Uterus (tissue), 2 donors: ENCODE measurements at regions not wholly inside any gene's neighbourhood (a gene's known extent, or its start where the extent isn't known, plus 50 kb on each side); places are given as distances from the start of the nearest gene placed in this dataset.

Source experiments
- CTCF ChIP-seq, 4 experiments: fragments of 200-600 bp in 2 of 4; fragments of 450-650 bp in 2 of 4; sonication (generic) in 2 of 4; IDR thresholded peaks; one replicate each; pipeline ENCODE4 v1.5.1; 2016 to 2019; ENCODE audit warnings: antibody characterized with exemption in 4 of 4, mild to moderate bottlenecking in 2 of 4, moderate library complexity in 1 of 4
- POLR2A ChIP-seq, 2 donors: fragments of 450-650 bp; IDR thresholded peaks; one replicate each; pipeline ENCODE4 v1.6.1; 2016; ENCODE audit warnings: antibody characterized with exemption in 2 of 2, mild to moderate bottlenecking in 1 of 2, moderate library complexity in 1 of 2

GRCh38 chr10:23988006-23988405 is 220.9 kb upstream of the KIAA1217 start:
- TF ChIP-seq POLR2A (IDR thresholded peaks at IDR 0.05) (no peak), CTCF (IDR thresholded peaks at IDR 0.05) (no peak)
